Stimulated activated naive B cell treated with anti-CD40 and anti-IgM and Interleukin-4, amounts not matched to agents 10 μg/mL and 1 μg/mL and 100 μg/mL, for 72 hours (primary cell): ENCODE measurements at regions not wholly inside any gene's neighbourhood (a gene's known extent, or its start where the extent isn't known, plus 50 kb on each side); places are given as distances from the start of the nearest gene placed in this dataset.

Experiments
- ATAC-seq, 2 donors: fragments of 150-1000 bp; cut with Tn5 transposase; replicated peaks; 2 replicates each; pipeline ENCODE4 v1.10.0; 2021; ENCODE audit warnings: moderate library complexity in 1 of 2
- DNase-seq: peaks from one replicate; pipeline ENCODE4 v3.0.0; 2021
- H3K27ac Mint-ChIP-seq: one replicate; pipeline ENCODE4 v1.8.0; 2022; ENCODE audit warnings: mild to moderate bottlenecking, mixed read lengths
- H3K27me3 Mint-ChIP-seq, 2 donors: one replicate each; pipeline ENCODE4 v1.8.0; 2022; ENCODE audit warnings: mixed read lengths in 2 of 2
- H3K36me3 Mint-ChIP-seq, 2 donors: one replicate each; pipeline ENCODE4 v1.8.0; 2022; ENCODE audit warnings: mixed read lengths in 2 of 2, mild to moderate bottlenecking in 1 of 2
- H3K4me1 Mint-ChIP-seq, 2 donors: one replicate each; pipeline ENCODE4 v1.8.0; 2022; ENCODE audit warnings: mixed read lengths in 2 of 2, mild to moderate bottlenecking in 1 of 2
- H3K4me3 Mint-ChIP-seq, 2 donors: one replicate each; pipeline ENCODE4 v1.8.0; 2022; ENCODE audit warnings: mild to moderate bottlenecking in 2 of 2, mixed read lengths in 2 of 2, moderate library complexity in 1 of 2
- H3K9me3 Mint-ChIP-seq, 2 donors: one replicate each; pipeline ENCODE4 v1.8.0; 2022; ENCODE audit warnings: mixed read lengths in 2 of 2, mild to moderate bottlenecking in 1 of 2

DNA sequence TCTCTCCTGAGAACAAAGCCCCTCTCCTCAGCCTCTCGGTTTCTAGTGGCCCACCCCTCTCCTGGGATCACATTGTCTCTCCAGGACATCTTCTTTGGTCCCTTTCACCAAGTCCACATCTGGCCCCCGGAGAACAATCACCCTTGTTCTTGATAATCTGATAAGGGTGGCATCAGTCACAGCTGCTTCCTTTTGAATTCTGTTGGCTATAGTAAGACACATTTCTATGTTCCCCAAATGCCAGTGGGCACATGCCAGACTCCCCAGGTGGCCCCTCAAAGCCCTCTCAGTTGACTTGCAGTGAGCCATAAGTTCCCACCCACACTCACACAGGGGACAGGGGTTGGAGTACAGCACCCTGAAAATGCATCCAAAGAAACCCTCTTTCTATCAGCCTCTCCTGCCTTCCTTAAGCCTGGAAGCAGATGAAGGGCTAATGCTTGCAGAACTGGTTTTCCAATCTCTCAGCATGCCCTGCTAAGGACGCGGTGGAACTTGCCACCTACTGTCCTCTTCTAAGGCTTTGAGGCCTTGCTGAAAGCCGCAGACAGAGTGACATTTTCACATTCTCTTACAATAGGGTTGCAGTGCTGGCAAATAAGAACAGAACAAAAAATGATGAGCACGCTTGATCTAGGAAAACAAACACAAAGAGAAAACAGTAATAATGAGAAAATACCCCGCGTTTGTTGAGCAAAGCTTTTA lies 101.3 kb upstream of the SLCO3A1 start:
- Mint-ChIP-seq H3K4me3 (no peak overlapping the region), H3K27me3 (peaks cover 5 to 9% of the 10 kb centered on the region in 2 donors), H3K27ac (no peak overlapping the region), H3K36me3 (peaks cover 0 to 5% of the 10 kb centered on the region in 2 donors), H3K4me1 (no peaks in the 10 kb centered on the region), H3K9me3 (peaks cover 10% of the 10 kb centered on the region in 2 donors)
- DNase-seq (no peak), ATAC-seq (no peak)

DNA sequence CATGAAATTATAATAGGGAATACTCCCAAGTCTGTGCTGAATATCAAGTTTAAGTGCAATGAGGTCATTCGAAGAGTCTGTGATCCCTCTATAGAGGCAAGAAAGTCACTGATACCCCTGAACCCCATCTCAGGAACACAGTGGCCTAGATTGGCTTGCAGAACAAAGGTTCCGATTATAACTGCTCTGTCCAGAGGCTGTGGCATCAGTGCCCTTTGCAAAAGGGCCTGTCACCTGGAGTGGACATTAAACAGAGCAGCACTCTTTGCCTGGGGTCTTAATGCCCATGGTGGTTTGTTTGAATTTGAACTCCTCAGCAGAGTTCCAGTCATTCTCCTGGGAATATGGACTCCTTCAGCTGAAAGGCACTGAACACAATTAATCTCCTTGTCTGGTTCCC lies 93.9 kb upstream of the SLCO3A1 start:
- no peak overlapping the region for H3K4me3 Mint-ChIP-seq
- DNase-seq (no peak), ATAC-seq (no peak)
- H3K27me3 Mint-ChIP-seq: no peaks in the 10 kb centered on the region
- H3K9me3 Mint-ChIP-seq: peaks cover 3 to 6% of the 10 kb centered on the region in 2 donors
- no peaks in the 10 kb centered on the region for H3K36me3 Mint-ChIP-seq
- no peaks in the 10 kb centered on the region for H3K4me1 Mint-ChIP-seq
- no peak overlapping the region for H3K27ac Mint-ChIP-seq

DNA sequence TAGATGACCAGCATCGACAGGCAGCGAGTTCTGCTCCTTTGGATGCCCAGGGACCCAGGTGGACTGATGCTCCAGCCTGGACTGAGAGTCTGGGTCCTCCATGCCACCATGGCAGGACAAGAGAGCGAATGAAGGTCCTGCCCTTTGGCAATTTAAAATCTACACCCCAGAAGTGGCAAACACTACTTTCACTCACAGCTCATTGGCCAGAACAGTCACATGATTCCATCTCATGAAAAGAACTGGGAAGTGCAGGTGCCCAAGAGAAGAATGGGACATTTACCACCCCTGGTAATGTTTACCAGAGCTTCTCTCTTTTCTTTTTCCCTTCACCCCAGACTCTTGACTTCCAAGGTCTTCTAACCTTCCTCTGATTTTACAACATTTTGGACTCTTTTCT lies 87.8 kb upstream of the SLCO3A1 start:
- no peak overlapping the region for H3K4me3 Mint-ChIP-seq
- H3K27me3 Mint-ChIP-seq: peaks cover 0 to 6% of the 10 kb centered on the region in 2 donors
- no peak overlapping the region for H3K27ac Mint-ChIP-seq
- DNase-seq (no peak), ATAC-seq (no peak)
- no peaks in the 10 kb centered on the region for H3K36me3 Mint-ChIP-seq
- H3K9me3 Mint-ChIP-seq: peaks cover 5 to 7% of the 10 kb centered on the region in 2 donors
- H3K4me1 Mint-ChIP-seq: no peaks in the 10 kb centered on the region

GRCh38 chr15:91769476-91769875 lies 84.0 kb upstream of the SLCO3A1 start:
- H3K27me3 Mint-ChIP-seq: peaks cover 0 to 14% of the 10 kb centered on the region in 2 donors
- H3K4me3 Mint-ChIP-seq: no peak overlapping the region
- ATAC-seq (no peak), DNase-seq (no peak)
- H3K27ac Mint-ChIP-seq: no peak overlapping the region
- H3K36me3 Mint-ChIP-seq: no peaks in the 10 kb centered on the region
- peaks cover 7% of the 10 kb centered on the region in 2 donors for H3K9me3 Mint-ChIP-seq
- no peaks in the 10 kb centered on the region for H3K4me1 Mint-ChIP-seq

DNA sequence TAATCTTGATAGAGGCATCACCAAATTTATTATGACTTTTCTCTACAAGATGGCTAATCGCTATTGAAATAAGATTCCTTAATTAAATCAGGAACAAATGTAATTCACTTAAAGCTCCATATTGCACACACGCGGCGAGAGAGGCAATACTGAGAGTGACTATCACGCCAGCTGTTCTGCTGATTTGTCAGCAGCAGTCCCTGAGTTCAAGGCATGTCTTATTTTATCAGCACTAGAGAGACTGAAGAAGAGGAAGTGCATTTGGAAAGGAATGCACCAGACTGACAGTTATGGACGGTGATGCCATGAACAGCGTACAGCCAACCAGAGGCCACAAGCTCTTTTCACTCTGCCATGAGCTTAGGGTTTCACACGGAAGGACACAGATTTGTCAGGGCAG lies 83.6 kb upstream of the SLCO3A1 start:
- Mint-ChIP-seq H3K9me3 (peaks cover 7% of the 10 kb centered on the region in 2 donors), H3K27ac (no peak overlapping the region), H3K36me3 (no peaks in the 10 kb centered on the region), H3K4me3 (no peak overlapping the region), H3K4me1 (no peaks in the 10 kb centered on the region), H3K27me3 (peaks cover 0 to 14% of the 10 kb centered on the region in 2 donors)
- ATAC-seq (no peak), DNase-seq (no peak)

- Mint-ChIP-seq H3K27me3 (peaks cover 0 to 12% of the 10 kb centered on the region in 2 donors), H3K27ac (no peak overlapping the region), H3K9me3 (peaks cover 0 to 3% of the 10 kb centered on the region in 2 donors), H3K4me3 (no peak overlapping the region), H3K36me3 (no peaks in the 10 kb centered on the region), H3K4me1 (no peaks in the 10 kb centered on the region)
- ATAC-seq: no peak
- DNase-seq: no peak
Measured at GRCh38 chr15:91776104-91776503, 77.4 kb upstream of the SLCO3A1 start.

DNA sequence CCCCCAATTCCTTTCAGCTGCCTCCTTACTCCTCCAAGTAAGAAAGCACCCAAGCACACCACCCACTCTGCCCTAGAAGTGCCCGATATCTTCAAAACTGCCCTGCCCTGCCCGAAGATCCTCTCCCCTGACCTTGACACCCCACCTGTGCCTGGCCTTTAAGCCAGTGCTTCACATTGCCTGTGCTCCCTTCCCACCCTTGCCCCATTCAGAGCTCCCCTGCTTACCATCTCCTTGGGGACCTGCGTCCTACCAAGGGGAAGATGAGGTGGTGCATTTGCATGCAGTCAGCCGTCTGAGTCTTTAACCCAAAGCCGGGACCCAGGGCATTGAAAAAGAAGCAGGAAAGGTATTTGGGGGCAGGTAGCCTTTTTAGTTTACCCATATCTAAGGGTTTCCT lies 73.5 kb upstream of the SLCO3A1 start:
- Mint-ChIP-seq H3K36me3 (no peaks in the 10 kb centered on the region), H3K4me1 (no peaks in the 10 kb centered on the region), H3K27ac (no peak overlapping the region), H3K27me3 (peaks cover 4 to 11% of the 10 kb centered on the region in 2 donors), H3K4me3 (no peak overlapping the region), H3K9me3 (no peaks in the 10 kb centered on the region)
- no peak for ATAC-seq
- no peak for DNase-seq

DNA sequence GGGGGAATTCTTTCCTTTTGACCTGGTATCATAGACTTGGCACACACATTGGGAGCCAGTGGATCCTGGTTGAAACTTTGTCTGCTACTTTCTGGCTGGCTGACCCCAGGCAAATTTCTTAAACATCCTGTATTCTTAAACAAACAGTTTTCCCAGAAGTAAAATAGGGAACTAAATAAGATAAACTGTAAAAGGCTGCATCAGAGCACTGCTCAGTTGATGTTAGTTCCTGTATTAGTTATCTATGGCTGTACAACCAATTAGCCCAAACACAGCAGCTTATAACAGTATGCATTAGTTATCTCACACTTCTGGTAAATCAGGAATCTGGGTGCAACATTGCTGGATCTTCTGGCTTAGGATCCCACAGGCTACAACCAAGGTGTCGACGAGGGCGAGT lies 73.1 kb upstream of the SLCO3A1 start:
- Mint-ChIP-seq H3K4me3 (no peak overlapping the region), H3K36me3 (no peaks in the 10 kb centered on the region), H3K27ac (no peak overlapping the region), H3K4me1 (no peaks in the 10 kb centered on the region), H3K9me3 (no peaks in the 10 kb centered on the region), H3K27me3 (peaks cover 4 to 7% of the 10 kb centered on the region in 2 donors)
- no peak for ATAC-seq
- no peak for DNase-seq

DNA sequence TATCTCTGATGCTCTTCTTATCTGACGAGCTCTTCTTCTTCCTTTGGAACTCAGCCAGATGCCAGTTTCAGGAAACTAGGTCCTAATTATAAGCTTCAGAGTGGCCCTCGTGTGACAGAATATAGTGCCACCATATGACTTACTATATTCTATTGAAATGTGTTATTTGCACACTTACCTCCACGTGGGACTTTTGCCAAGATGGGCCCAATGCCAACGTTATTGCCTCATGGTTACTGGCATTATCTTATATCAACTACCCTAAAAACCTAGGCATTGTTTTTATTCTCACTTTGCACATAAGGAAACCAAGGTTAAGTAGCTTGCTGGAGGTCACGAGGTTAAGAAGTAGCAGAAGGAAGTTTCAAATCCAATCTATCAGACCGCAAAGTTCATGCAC lies 71.3 kb upstream of the SLCO3A1 start:
- Mint-ChIP-seq H3K4me1 (no peaks in the 10 kb centered on the region), H3K9me3 (no peaks in the 10 kb centered on the region), H3K27ac (no peak overlapping the region), H3K4me3 (no peak overlapping the region), H3K27me3 (peaks cover 4 to 6% of the 10 kb centered on the region in 2 donors), H3K36me3 (no peaks in the 10 kb centered on the region)
- DNase-seq (no peak), ATAC-seq (no peak)

DNA sequence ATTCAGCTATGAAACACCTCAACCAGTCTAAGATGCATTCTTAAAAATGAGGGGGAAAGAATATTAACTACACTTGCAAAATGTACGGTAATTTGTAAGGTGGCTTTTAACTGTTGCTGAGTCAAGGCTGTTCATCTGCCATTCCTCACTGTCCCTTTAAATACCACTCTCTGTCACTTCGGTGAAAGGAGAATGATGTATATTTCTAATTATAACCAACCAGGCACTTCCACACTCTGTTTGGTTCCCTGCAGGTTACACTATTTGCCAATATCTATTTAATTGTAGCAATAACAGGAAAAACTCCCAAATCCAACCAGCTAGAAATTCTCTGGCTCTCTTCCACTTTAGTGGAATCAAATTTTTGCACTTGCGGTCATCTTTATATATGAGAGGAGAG lies 70.5 kb upstream of the SLCO3A1 start:
- ATAC-seq (no peak), DNase-seq (no peak)
- H3K36me3 Mint-ChIP-seq: no peaks in the 10 kb centered on the region
- H3K4me3 Mint-ChIP-seq: no peak overlapping the region
- H3K27me3 Mint-ChIP-seq: peaks cover 4 to 6% of the 10 kb centered on the region in 2 donors
- H3K9me3 Mint-ChIP-seq: no peaks in the 10 kb centered on the region
- no peaks in the 10 kb centered on the region for H3K4me1 Mint-ChIP-seq
- H3K27ac Mint-ChIP-seq: no peak overlapping the region

GRCh38 chr15:91783451-91783850 lies 70.1 kb upstream of the SLCO3A1 start:
- Mint-ChIP-seq H3K27me3 (peaks cover 4 to 6% of the 10 kb centered on the region in 2 donors), H3K27ac (no peak overlapping the region), H3K9me3 (no peaks in the 10 kb centered on the region), H3K4me3 (no peak overlapping the region), H3K4me1 (no peaks in the 10 kb centered on the region), H3K36me3 (no peaks in the 10 kb centered on the region)
- no peak for DNase-seq
- no peak for ATAC-seq

GRCh38 chr15:91784973-91785709 lies 68.4 kb upstream of the SLCO3A1 start:
- Mint-ChIP-seq H3K4me1 (no peaks in the 10 kb centered on the region), H3K36me3 (no peaks in the 10 kb centered on the region), H3K27ac (no peak overlapping the region), H3K27me3 (peaks cover 4 to 6% of the 10 kb centered on the region in 2 donors), H3K9me3 (no peaks in the 10 kb centered on the region), H3K4me3 (no peak overlapping the region)
- DNase-seq (no peak), ATAC-seq (no peak)

DNA sequence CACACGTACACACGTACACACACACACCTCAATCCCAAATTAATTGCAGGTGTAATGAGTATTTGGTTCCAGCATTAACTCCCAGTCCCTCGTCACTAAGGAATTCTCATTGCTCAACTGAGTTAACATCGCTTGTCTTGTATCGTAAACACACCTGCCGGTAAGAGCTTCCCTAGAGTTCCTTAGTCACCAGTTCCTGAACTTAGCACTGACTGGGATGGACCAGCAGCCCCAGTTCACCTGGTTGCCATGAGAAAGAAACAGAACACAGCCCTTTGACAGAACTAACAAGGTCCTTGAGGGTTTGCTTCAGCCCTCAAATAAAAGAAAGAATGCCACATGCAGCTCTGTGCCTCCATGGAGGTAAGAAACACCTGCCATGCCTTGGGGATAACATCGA lies 66.3 kb upstream of the SLCO3A1 start:
- H3K4me1 Mint-ChIP-seq: no peaks in the 10 kb centered on the region
- ATAC-seq: no peak
- no peaks in the 10 kb centered on the region for H3K9me3 Mint-ChIP-seq

GRCh38 chr15:91789136-91789535 lies 64.4 kb upstream of the SLCO3A1 start:
- Mint-ChIP-seq H3K27ac (no peak overlapping the region), H3K27me3 (peaks cover 4 to 7% of the 10 kb centered on the region in 2 donors)

More for the DNA sequence above, 66.3 kb upstream of the SLCO3A1 start:
- Mint-ChIP-seq H3K36me3 (no peaks in the 10 kb centered on the region), H3K4me3 (no peak overlapping the region), H3K27me3 (peaks cover 4 to 6% of the 10 kb centered on the region in 2 donors), H3K27ac (no peak overlapping the region)
- no peak for DNase-seq

GRCh38 chr15:91790836-91791235 lies 62.7 kb upstream of the SLCO3A1 start:
- Mint-ChIP-seq H3K4me3 (no peak overlapping the region), H3K27ac (no peak overlapping the region), H3K4me1 (no peaks in the 10 kb centered on the region), H3K36me3 (no peaks in the 10 kb centered on the region), H3K9me3 (peaks cover 0 to 4% of the 10 kb centered on the region in 2 donors), H3K27me3 (peaks cover 7 to 9% of the 10 kb centered on the region in 2 donors)
- ATAC-seq (no peak), DNase-seq (no peak)

More at GRCh38 chr15:91789136-91789535, 64.4 kb upstream of the SLCO3A1 start:
- DNase-seq (no peak), ATAC-seq (no peak)
- peaks cover 0 to 4% of the 10 kb centered on the region in 2 donors for H3K9me3 Mint-ChIP-seq
- no peaks in the 10 kb centered on the region for H3K36me3 Mint-ChIP-seq
- H3K4me1 Mint-ChIP-seq: no peaks in the 10 kb centered on the region
- no peak overlapping the region for H3K4me3 Mint-ChIP-seq
